Endothelial cell of umbilical vein (primary cell): ENCODE measurements at regions not wholly inside any gene's neighbourhood (a gene's known extent, or its start where the extent isn't known, plus 50 kb on each side); places are given as distances from the start of the nearest gene placed in this dataset.

Experiments
- CTCF ChIP-seq, 2 donors: IDR thresholded peaks; 1 replicate in 1 of 2; 2 replicates in 1 of 2; pipeline ENCODE4 v1.5.1; 2011; ENCODE audit warnings: low read length in 2 of 2, mild to moderate bottlenecking in 2 of 2, moderate library complexity in 2 of 2, control low read depth in 1 of 2, inconsistent platforms in 1 of 2, low read depth in 1 of 2; ENCODE audit not compliant: insufficient read depth in 1 of 2; ENCODE audit errors: extremely low read depth in 1 of 2
- MAX ChIP-seq: IDR thresholded peaks from 2 replicates; pipeline ENCODE4 v1.6.1; 2011; ENCODE audit not compliant: insufficient read depth, insufficient read length
- MYC ChIP-seq: IDR thresholded peaks from one replicate; pipeline ENCODE4 v1.6.1; 2011; ENCODE audit warnings: mild to moderate bottlenecking, low read depth, low read length
- POLR2AphosphoS5 ChIP-seq: IDR thresholded peaks from 2 replicates; pipeline ENCODE4 v1.6.1; 2012; ENCODE audit warnings: low read depth, mild to moderate bottlenecking, control low read depth, low read length, moderate library complexity; ENCODE audit not compliant: insufficient read depth

GRCh38 chr2:167842047-167842446 is 405.3 kb downstream of the STK39 start:
- TF ChIP-seq MAX (no peak), CTCF (IDR thresholded peaks at IDR 0.05; ENCODE audit: extremely low read depth in 1 of 2, insufficient read depth in 1 of 2, low read depth in 1 of 2, low read length in 2 of 2) (no peak), MYC (no peak), POLR2AphosphoS5 (no peak)
